HG03575 (cell line): ENCODE measurements at regions not wholly inside any gene's neighbourhood (a gene's known extent, or its start where the extent isn't known, plus 50 kb on each side); places are given as distances from the start of the nearest gene placed in this dataset.
A peak's percentile ranks its signal among the peaks of the same experiment; 100 is the strongest.

Experiments used
- ATAC-seq: cut with Tn5 transposase; IDR thresholded peaks from one replicate; pipeline ENCODE4 v1.9.1; 2021; ENCODE audit not compliant: unreplicated experiment, insufficient number of reproducible peaks, low FRiP score; ENCODE audit errors: extremely low read depth

DNA sequence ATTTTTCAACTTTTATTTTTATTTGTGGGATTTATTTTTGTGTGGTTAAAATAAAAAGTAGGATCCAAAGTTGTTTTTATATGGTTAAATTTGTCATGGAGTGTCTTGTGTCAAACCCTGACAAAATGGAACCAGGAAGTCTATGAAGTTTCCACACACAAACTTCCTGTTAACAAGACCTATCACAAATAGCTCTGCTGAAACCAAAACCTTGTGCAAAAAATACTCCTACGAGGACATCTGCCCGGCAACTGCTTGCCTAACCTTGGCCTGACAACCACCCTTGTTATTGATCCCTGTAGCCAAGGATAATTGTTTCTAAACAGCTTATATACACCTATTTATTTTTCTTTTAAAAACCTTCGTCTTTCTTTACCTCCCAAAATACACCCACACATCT, 389.6 kb downstream of the TRIB2 start:
- no peak for ATAC-seq

DNA sequence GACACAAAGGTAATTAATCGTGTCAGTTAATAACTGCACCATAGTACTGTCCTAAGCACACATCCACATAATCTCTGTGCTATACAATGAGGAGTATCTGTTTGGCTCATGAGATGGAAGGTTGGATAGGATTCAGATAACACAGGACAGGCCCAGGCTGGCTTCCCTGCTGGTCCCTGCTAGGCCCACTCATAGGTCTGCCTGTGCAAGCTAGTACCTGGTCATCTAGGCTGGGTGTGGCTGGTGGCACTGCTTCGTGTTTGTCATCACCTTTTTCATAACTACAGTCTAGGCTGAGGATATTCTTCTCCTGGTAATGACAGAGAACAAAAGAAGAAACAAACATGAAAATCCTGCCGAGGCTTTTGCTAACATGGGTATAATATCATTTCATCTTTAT, 392.8 kb downstream of the TRIB2 start:
- ATAC-seq: no peak

DNA sequence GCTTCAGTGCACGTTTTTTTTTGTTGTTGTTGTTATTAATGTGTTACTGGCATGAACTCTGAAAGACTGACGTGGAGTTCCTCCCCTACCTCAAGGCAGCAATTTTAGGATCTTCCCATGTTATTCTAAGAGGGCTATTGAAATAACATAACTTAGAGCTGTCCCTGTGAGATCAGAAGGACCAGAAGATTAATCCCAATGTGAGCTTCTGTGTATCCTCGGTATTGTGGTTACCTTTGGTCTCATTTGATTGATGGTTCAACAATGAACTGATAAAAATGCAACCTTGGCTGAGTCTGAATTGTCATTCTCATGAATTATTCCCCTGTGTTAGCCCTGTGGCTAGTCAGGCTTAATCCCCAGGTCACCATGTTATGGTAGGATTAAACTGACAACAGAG, 394.1 kb downstream of the TRIB2 start:
- ATAC-seq: no peak

DNA sequence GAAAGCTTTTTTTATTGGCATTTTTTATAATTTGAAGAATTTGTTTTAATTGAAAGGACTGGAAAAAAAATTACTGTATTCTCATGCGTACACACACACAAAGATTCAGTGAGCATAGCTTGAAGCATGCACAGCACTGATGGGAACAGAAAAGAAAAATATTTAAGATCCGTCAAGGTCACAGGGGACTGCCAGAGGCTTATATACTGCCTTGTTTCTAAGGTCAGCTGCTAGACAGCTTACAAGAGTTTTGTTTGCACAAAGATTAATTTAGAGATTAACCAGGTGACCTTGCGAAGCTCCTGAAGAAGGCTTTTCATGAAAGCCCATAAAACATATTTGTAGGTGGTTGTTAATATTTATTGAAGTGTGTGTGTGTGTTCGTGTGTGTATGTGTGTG, 396.3 kb downstream of the TRIB2 start:
- ATAC-seq: no peak

DNA sequence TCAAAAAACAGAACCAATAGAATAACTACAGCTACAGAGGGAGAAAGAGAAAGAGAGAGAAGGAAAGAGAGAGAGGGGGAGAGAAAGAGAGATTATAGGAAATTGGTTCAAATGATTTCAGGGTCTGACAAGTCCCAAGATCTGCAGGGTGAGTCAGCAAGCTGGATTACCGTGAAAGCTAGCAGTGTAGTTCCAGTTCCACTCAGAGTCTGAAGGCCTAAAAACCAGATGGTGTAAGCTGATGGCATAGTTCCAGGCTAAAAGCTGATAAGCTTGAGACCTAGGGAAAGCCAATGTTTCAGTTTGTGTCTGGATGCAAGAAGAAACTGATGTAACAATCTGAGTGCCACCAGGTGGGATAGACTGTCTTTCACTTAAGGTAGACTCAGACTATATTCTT, 397.7 kb downstream of the TRIB2 start:
- ATAC-seq: no peak

DNA sequence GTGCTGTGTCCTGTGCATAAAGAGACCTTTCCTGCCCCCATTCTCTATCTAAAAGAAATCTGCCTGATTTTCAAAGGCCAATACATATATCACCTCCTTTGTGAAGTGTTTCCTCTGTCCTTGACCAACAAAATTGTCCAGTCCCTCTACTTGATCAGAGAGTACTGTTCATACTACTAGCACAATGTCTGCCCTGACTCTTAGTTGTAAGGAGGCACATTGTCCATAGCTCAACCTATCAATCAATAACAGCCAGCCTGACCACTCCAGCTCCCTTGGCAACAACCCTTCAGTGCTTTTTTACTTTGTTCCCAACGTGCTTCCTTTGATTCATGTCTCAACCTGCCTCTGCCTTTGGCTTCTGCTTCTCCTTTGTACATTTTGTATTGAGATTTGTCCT, 398.9 kb downstream of the TRIB2 start:
- ATAC-seq: no peak

DNA sequence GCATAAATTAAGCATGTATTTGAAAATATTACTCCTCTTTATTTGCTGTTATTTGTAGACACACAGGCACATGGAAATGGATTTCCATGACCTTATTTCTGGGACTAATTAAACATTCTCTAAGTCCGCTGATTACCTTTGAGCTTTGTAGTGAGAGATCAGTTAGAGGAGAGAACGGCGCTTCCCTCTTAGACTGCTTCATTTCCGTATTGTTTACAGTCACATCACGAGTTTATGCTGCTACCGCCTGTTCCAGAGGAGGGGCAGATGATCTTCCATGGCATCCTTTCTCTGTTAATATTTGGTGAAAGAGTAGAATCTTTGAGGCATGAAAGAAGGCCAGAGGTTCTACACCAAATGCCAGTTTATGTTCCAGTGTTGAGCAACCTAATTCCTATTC, 404.4 kb downstream of the TRIB2 start:
- ATAC-seq: no peak

DNA sequence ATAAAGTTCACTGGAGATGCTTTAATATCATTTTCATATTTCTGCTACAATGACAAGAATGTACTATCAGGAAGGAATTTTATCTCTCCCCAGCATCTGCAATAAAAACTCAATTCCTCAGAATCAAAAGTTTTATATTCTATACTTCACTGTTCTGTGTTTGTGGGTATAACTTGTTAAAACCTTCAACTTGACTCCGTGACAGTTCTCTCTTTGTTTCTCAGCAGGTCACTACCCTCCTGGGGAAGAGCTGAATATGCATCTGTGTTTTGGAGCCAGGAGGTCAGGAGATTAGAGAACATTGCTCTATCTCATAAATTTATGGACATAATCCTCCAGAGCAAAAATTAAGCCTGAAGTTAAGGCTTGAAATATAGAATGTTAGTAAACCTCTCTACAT, 411.4 kb downstream of the TRIB2 start:
- no peak for ATAC-seq

DNA sequence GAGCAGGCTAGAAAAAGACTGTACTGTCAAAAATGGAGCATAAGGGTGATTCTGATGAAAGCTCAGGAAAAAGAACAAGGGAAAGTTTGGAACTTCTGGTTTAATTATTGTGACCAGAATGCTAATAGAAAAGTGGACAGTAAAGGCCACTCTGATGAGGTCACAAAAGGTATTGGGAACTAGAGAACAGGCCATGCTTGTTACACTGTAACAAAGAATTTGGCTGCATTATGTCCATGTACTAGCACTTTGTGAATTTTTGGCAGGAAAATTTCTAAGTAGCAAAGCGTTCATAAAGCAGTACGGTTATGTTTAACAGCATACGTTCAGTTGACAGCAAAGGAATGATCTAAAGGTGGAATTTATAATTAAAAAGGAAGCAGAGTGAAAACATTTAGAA, 418.6 kb downstream of the TRIB2 start:
- no peak for ATAC-seq

DNA sequence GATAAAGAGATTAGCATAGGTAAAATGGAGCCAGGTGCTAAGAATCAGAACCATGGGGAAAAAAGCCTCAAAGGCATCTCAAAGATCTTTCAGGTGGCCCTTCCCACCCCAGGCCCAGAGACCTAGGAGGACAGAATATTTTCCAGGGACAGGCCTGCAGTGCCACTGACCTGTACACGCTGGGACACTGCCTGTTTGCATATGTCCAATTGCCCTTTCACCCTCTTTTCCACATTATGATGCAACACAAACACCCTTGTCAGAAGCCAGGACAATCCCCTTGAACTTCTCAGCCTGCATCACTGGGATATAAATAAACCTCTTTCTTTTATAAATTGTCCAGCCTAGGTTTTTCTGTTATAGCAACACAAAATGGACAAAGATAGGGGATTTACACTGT, 419.1 kb downstream of the TRIB2 start:
- no peak for ATAC-seq

DNA sequence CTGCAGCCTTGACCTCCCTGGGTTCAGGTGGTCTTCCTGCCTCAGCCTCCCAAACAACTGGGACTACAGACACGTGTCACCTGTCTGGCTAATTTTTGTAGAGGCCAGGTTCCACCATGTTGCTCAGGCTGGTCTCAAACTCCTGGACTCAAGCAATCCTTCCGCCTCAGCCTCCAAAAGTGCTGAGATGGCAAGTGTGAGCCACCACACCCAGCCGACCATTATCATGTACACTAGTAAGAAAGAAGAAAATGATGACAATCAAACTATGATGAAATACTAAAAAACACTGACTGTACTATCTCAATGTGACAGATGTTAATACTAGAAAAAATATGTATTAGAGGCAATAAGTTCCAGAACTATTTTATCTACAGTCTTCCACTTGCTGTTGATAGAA, 420.9 kb downstream of the TRIB2 start:
- ATAC-seq: no peak

DNA sequence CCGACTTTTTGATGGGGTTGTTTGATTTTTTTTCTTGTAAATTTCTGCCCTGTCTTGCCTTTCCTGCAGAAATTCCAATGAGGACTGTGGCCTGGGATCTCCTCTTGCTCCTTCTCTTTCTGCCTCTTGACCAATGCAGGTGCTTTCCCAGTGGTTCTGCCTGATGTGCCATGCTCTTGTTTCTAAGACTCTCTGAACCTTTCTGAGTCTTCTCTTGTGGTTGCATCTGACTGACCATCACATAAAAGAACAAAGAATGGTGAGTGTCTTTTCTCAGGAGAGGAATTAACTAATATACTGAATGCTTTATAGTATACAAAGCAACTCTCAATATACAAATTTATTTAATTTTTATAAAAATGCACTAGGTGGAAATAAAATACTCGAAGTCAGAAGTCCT, 424.6 kb downstream of the TRIB2 start:
- ATAC-seq: no peak

DNA sequence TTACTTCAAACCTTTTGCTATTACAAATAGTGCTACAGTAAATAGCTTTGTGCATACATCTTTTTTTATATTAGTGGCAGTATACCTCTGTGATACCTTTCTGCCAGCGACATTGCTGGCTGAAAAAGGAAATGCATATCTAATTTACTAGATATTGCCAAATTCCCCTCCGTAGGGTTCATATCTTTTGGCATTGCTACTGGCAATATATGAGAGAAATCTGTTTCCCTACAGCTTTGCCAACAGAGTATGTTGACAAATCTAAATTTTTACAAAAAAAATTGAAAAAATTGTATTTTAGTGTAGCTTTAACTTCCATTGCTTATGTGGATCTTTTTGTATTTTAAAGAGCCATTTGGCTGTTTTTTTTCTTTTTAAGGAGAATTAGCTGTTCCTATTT, 426.7 kb downstream of the TRIB2 start:
- no peak for ATAC-seq

DNA sequence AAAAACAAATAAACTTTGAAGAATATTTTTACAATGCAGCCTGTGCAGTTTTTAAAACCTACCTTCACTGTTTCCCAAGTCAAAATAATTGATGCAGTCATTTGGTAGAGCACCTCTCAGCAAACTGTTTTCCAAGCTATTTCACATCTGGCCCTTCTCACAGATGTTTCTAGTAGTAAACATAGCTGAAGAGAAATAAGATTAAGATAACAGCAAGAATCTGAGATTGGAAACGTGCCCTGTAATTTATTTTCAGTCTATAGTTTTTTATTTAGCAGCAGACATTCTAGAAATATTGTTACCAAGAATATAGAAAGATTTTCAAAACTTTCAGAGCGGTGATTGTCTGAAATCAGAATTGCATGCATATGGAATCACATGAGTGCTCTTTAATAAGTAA, 440.2 kb downstream of the TRIB2 start:
- no peak for ATAC-seq

DNA sequence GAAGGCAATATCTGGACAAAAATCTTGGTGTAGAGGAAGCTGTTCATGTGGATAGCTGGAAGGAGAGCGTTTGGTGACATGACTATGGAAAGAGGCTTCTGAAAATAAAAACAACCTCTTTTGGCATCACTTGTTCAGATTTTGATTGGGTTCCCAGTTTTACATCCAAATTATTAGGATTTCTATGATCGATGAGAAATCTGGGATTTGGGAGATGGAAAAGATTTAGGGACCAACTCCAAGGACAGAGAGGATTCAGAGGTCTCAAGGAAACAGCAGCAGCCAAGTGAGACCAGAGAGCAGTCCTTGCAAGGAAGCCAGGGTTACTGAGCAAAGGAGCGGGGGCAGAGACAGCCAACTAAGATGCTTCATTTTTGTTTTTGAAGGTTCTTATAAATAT, 441.7 kb downstream of the TRIB2 start:
- no peak for ATAC-seq

DNA sequence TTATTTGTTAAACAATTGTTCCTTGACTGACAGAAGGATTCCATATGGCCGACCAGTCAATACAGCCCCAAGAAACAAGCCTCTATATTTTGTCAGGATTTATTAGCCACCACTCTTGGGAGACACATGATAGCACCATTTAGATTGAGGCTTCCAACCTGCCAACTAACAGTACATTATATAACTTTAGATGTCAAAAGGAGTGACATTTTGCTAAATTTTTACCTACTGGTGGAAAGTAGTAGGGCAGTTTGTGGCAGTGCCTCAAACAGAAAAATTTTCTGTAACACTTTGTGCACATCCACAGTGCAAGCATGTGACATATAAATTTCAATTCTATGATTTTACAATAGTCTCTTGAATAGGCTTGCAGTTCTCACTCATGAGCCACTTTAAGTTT, 464.0 kb downstream of the TRIB2 start:
- no peak for ATAC-seq

DNA sequence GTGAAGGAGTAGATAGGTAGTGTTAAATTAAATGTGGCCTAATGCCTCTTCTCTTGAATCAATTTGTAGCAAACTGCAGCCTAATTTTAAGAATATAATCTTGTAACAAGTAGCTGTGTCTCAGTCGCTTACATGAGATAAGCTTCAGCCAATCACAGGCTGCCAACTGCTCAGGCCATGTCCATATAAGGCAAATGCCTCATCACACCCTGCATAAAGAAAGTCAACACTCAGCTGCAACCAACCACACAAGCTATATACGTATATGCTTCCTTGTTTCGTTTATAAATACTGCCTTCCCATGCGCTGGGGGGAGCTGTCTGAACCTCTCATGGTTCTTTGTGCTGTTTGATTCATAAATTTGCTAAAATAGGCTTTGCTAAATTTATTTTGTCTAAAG, 476.3 kb downstream of the TRIB2 start:
- ATAC-seq: no peak

DNA sequence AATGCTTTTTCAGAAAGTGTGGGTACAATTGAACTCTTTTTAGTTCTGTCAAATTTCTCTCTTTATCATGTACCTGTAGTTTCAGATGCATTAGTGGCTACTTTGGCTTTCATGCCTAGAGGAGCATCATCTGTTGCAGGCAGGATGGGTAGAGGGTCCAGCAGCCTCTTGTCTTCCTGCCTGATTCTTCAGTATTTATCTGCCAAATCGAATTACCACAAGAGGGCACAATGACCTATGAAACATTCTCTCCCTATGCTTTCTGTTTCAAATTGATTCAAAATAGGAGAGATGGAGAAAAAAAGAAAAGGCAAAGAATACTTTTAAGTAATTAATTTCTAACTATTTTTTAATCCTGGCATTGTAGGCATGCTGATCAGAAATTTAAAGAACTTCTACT, 477.2 kb downstream of the TRIB2 start:
- ATAC-seq: peak; percentile 50

DNA sequence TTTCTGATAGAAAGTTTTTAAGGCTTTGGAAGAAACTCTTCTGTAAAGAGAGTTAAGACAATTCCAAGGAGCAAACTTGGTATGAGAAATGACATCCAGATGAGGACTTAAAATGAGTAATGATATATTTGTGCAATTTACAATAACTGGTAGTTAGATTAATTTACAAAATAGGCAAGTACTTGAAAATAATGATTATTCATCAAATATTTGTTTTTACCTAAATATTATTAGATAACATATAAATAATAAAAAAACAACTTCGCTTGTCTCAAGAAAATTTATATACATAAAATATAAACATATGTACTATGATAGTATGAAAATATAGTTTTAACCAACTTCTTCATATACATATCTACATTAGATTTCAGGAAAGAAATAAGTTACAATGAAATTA, 478.5 kb downstream of the TRIB2 start:
- no peak for ATAC-seq

DNA sequence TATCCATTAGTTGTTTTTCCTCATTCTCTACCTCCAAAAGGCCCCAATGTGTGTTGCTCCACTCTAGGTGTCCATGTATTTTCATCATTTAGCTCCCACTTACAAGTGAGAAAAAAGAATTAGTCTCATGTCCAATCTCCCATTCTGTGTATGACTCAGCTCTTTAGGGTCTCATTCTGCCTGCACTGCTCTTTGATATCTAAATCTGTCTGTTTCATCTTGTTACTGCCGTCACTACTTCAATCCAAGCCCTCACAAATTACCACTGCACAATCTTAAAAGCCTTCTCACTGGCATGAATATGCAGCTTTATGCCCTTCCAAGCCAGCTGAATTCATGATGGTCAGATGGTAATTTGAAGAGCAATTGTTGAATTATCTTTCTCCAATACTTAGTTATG, 480.5 kb downstream of the TRIB2 start:
- ATAC-seq: no peak

DNA sequence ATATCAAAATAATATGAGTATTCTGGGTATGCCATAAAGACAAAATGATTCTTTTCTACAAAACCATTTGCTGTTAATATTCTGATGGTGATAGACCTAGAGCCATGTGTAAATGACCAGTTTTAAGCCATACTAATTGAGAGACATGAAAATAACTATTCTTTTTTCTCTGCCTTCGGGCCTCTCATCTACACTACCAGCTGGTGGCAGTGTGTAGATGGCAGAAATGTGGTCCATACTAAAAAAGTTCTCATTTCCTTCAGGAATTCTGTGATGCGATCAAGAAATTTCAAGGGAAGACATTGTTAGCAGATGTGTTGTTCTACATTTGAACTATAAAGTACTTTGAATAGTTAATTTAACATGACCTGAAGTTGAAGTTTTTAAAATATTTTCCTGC, 485.2 kb downstream of the TRIB2 start:
- no peak for ATAC-seq

DNA sequence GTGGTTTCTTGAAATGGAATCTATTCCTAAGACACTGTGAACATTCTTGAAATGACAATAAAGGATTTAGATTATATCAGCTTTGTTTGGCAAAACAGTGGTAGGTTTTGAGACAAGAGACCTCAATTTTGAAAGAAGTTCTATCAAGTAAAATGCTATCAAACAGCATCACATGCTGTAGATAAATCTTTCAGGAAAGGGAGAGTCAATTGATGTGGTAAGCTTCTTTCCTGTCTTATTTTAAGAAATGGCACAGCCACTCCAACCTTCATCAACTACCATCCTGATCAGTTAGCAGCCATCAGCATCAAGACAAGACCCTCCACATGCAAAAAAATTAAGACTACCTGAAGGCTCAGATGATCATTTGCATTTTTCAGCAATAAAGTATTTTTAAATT, 495.4 kb downstream of the TRIB2 start:
- ATAC-seq: no peak
